ENCODE measurements at regions not wholly inside any gene's neighbourhood (a gene's known extent, or its start where the extent isn't known, plus 50 kb on each side); places are given as distances from the start of the nearest gene placed in this dataset.

DNA sequence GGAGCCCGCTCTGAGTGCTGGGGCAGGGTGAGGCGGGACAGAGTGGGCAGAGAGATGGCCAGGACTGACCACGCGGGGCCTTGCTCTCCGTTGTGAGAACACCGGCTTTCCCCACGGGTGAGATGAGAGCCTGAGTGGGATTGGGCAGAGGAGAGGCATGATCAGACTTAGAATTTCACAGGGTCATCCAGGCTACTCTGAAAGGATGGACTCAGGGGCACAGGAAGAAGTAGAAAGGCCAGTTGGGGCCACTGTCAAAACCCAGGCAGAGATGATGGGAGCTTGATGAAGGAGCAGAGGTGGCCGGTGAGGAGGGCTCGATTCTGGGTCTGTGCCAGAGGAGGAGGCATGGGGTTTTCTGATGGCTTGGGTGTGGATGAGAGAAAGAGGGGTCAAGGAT is 63.8 kb upstream of the NUP50 start:
- H3K27me3 ChIP-seq, result peaks cover 94% of the 10 kb centered on the region
- H3K9me3 ChIP-seq, result no peaks in the 10 kb centered on the region
- ATAC-seq, result no peak
- no peak for TF ChIP-seq POLR2AphosphoS5 (IDR thresholded peaks at IDR 0.05)
- no peak for TF ChIP-seq CTCF (IDR thresholded peaks at IDR 0.05)
- TF ChIP-seq EP300 (IDR thresholded peaks at IDR 0.05), result no peak
- TF ChIP-seq POLR2A (IDR thresholded peaks at IDR 0.05), result no peak
- H3K4me1 ChIP-seq, result no peaks in the 10 kb centered on the region
- WGBS, 2 donors (ENCODE audit: low coverage in 1 of 2), result 58 to 72% methylated on average over 2 to 7 of the region's 9 CpGs
- no peaks in the 10 kb centered on the region for H3K36me3 ChIP-seq
- H3K27ac ChIP-seq, result no peak overlapping the region
- H3K4me3 ChIP-seq, result no peak overlapping the region

GRCh38 chr22:45101515-45102227 is 62.1 kb upstream of the NUP50 start:
- Histone ChIP-seq H3K4me3 (no peak overlapping the region), H3K27me3 (peaks cover 90% of the 10 kb centered on the region), H3K4me1 (no peaks in the 10 kb centered on the region), H3K9me3 (no peaks in the 10 kb centered on the region), H3K36me3 (no peaks in the 10 kb centered on the region), H3K27ac (no peak overlapping the region)
- no peak for TF ChIP-seq POLR2A (IDR thresholded peaks at IDR 0.05)
- no peak for TF ChIP-seq POLR2AphosphoS5 (IDR thresholded peaks at IDR 0.05)
- no peak for TF ChIP-seq EP300 (IDR thresholded peaks at IDR 0.05)
- peak in 1 of 4 experiments; percentile 24 for TF ChIP-seq CTCF (IDR thresholded peaks at IDR 0.05)
- ATAC-seq, result peak; percentile 57
- 35 to 39% methylated on average over 6 to 14 of the region's 18 CpGs for WGBS, 2 donors (ENCODE audit: low coverage in 1 of 2)

- Histone ChIP-seq H3K4me3 (no peak overlapping the region), H3K27me3 (peaks cover 90% of the 10 kb centered on the region), H3K36me3 (no peaks in the 10 kb centered on the region), H3K4me1 (no peaks in the 10 kb centered on the region), H3K27ac (no peak overlapping the region), H3K9me3 (no peaks in the 10 kb centered on the region)
- no peak for ATAC-seq
- TF ChIP-seq POLR2AphosphoS5 (IDR thresholded peaks at IDR 0.05), result no peak
- TF ChIP-seq EP300 (IDR thresholded peaks at IDR 0.05), result no peak
- TF ChIP-seq POLR2A (IDR thresholded peaks at IDR 0.05), result no peak
- TF ChIP-seq CTCF (IDR thresholded peaks at IDR 0.05), result no peak
- 30 to 50% methylated on average over 2 of the region's 6 CpGs for WGBS, 2 donors (ENCODE audit: low coverage in 1 of 2)
Measured at GRCh38 chr22:45102896-45103420, 60.8 kb upstream of the NUP50 start.

GRCh38 chr22:45103756-45104155 is 60.0 kb upstream of the NUP50 start:
- H3K27me3 ChIP-seq, result peaks cover 90% of the 10 kb centered on the region
- 58 to 100% methylated on average over 1 to 9 of the region's 10 CpGs for WGBS, 2 donors (ENCODE audit: low coverage in 1 of 2)
- no peaks in the 10 kb centered on the region for H3K4me1 ChIP-seq
- ATAC-seq, result no peak
- H3K9me3 ChIP-seq, result no peaks in the 10 kb centered on the region
- no peak overlapping the region for H3K27ac ChIP-seq
- H3K36me3 ChIP-seq, result no peaks in the 10 kb centered on the region
- TF ChIP-seq POLR2A (IDR thresholded peaks at IDR 0.05) (no peak), EP300 (IDR thresholded peaks at IDR 0.05) (no peak), POLR2AphosphoS5 (IDR thresholded peaks at IDR 0.05) (no peak), CTCF (IDR thresholded peaks at IDR 0.05) (no peak)
- no peak overlapping the region for H3K4me3 ChIP-seq

DNA sequence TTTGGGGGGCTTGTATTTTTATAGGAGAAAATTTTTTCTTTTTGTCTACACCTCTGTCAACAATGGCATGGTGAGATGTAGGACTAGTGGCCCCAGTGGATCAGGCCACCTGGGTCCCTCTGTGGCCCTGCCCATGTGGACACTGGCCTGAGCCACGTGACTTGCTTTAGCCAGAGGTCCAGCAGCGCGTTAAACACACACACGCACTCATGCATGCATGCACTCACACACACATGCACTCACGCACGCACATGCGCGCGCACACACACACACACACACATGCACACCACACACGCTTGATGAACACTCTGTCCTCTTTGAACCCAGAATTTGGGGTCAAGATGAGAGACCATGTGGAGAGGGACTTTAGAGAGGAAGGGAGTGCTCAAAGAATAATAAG is 59.4 kb upstream of the NUP50 start:
- no peak overlapping the region for H3K4me3 ChIP-seq
- 86 to 91% methylated on average over 5 to 10 of the region's 10 CpGs for WGBS, 2 donors (ENCODE audit: low coverage in 1 of 2)
- H3K4me1 ChIP-seq, result no peaks in the 10 kb centered on the region
- no peak for ATAC-seq
- TF ChIP-seq POLR2AphosphoS5 (IDR thresholded peaks at IDR 0.05) (no peak), CTCF (IDR thresholded peaks at IDR 0.05) (no peak), POLR2A (IDR thresholded peaks at IDR 0.05) (no peak), EP300 (IDR thresholded peaks at IDR 0.05) (no peak)
- no peaks in the 10 kb centered on the region for H3K9me3 ChIP-seq
- H3K27me3 ChIP-seq, result peaks cover 90% of the 10 kb centered on the region
- H3K36me3 ChIP-seq, result no peaks in the 10 kb centered on the region
- no peak overlapping the region for H3K27ac ChIP-seq
